ENCODE measurements at regions not wholly inside any gene's neighbourhood (a gene's known extent, or its start where the extent isn't known, plus 50 kb on each side); places are given as distances from the start of the nearest gene placed in this dataset.

GRCh38 chr2:217150236-217150635 is 290.4 kb upstream of the TNP1 start:
- TF ChIP-seq CTCF (conservative IDR thresholded peaks at IDR 0.05 in 1 of 2, IDR thresholded peaks at IDR 0.05 in 1 of 2; ENCODE audit: extremely low read depth in 1 of 2, insufficient read depth in 1 of 2, low read depth in 1 of 2, low read length in 2 of 2) (no peak), EZH2 (IDR thresholded peaks at IDR 0.05; ENCODE audit: borderline replicate concordance, low read length) (no peak)
